Liver (tissue), 7 donors: ENCODE measurements at regions not wholly inside any gene's neighbourhood (a gene's known extent, or its start where the extent isn't known, plus 50 kb on each side); places are given as distances from the start of the nearest gene placed in this dataset.

Experiments used
- DNase-seq: peaks from one replicate; pipeline ENCODE4 v3.0.0-alpha.2; 2017; ENCODE audit warnings: low spot score
- H3K27ac ChIP-seq, 2 donors: one replicate each; pipeline ENCODE4 v1.7.0; 2013; ENCODE audit warnings: inconsistent platforms in 2 of 2, low read length in 2 of 2, control low read depth in 1 of 2, low read depth in 1 of 2, mild to moderate bottlenecking in 1 of 2
- H3K27me3 ChIP-seq, 4 donors: one replicate each; pipeline versions ENCODE4 v1.6.1 to v1.7.0; 2013; ENCODE audit warnings: low read length in 3 of 4, inconsistent platforms in 1 of 4, mild to moderate bottlenecking in 1 of 4, moderate library complexity in 1 of 4; ENCODE audit not compliant: control insufficient read depth in 4 of 4, insufficient read depth in 4 of 4
- H3K36me3 ChIP-seq, 4 donors: one replicate each; pipeline versions ENCODE4 v1.6.1 to v1.7.0; 2013; ENCODE audit warnings: low read length in 3 of 4, mild to moderate bottlenecking in 3 of 4, low read depth in 1 of 4, moderate library complexity in 1 of 4; ENCODE audit not compliant: control insufficient read depth in 4 of 4, insufficient read depth in 3 of 4
- H3K4me1 ChIP-seq, 4 donors: one replicate each; pipeline versions ENCODE4 v1.6.1 to v1.7.0; 2013; ENCODE audit warnings: low read length in 3 of 4, mild to moderate bottlenecking in 3 of 4, moderate library complexity in 1 of 4; ENCODE audit not compliant: control insufficient read depth in 4 of 4, insufficient read depth in 4 of 4
- H3K4me3 ChIP-seq, 3 donors: one replicate each; pipeline versions ENCODE4 v1.6.1 to v1.7.0; 2013; ENCODE audit warnings: low read length in 3 of 3, control low read depth in 1 of 3, low read depth in 1 of 3, mild to moderate bottlenecking in 1 of 3
- H3K9ac ChIP-seq, 2 donors: one replicate each; pipeline ENCODE4 v1.7.0; 2013; ENCODE audit warnings: low read length in 2 of 2, mild to moderate bottlenecking in 2 of 2, moderate library complexity in 2 of 2, control low read depth in 1 of 2, low read depth in 1 of 2
- H3K9me3 ChIP-seq, 4 donors: one replicate each; pipeline versions ENCODE4 v1.6.1 to v1.7.0; 2013; ENCODE audit warnings: low read length in 3 of 4; ENCODE audit not compliant: control insufficient read depth in 4 of 4
- EGR1 ChIP-seq, 2 donors: IDR thresholded peaks; 2 replicates each; pipeline ENCODE4 v1.6.1; 2016 to 2018; ENCODE audit warnings: antibody characterized with exemption in 2 of 2, low read depth in 2 of 2
- FOXA1 ChIP-seq: IDR thresholded peaks from 2 replicates; pipeline ENCODE4 v1.6.1; 2016; ENCODE audit warnings: antibody characterized with exemption
- FOXA2 ChIP-seq: IDR thresholded peaks from 2 replicates; pipeline ENCODE4 v1.6.1; 2016; ENCODE audit warnings: antibody characterized with exemption
- GABPA ChIP-seq, 2 donors: IDR thresholded peaks in 1 of 2; conservative IDR thresholded peaks in 1 of 2; 2 replicates each; pipeline ENCODE4 v1.6.1; 2016; ENCODE audit warnings: antibody characterized with exemption in 2 of 2, mild to moderate bottlenecking in 1 of 2, moderate library complexity in 1 of 2
- HNF4A ChIP-seq, 2 donors: conservative IDR thresholded peaks; 2 replicates each; pipeline ENCODE4 v1.6.1; 2016; ENCODE audit warnings: antibody characterized with exemption in 2 of 2, mild to moderate bottlenecking in 2 of 2
- HNF4G ChIP-seq: IDR thresholded peaks from 2 replicates; pipeline ENCODE4 v1.6.1; 2016; ENCODE audit warnings: antibody characterized with exemption
- JUND ChIP-seq, 2 donors: IDR thresholded peaks; 2 replicates each; pipeline ENCODE4 v1.6.1; 2016; ENCODE audit warnings: antibody characterized with exemption in 2 of 2
- MAX ChIP-seq: IDR thresholded peaks from 2 replicates; pipeline ENCODE4 v1.6.1; 2016; ENCODE audit warnings: antibody characterized with exemption
- NR2F2 ChIP-seq: IDR thresholded peaks from 2 replicates; pipeline ENCODE4 v1.6.1; 2016; ENCODE audit warnings: antibody characterized with exemption
- RAD21 ChIP-seq, 2 donors: IDR thresholded peaks; 2 replicates each; pipeline ENCODE4 v1.6.1; 2016; ENCODE audit warnings: antibody characterized with exemption in 2 of 2, mild to moderate bottlenecking in 2 of 2
- REST ChIP-seq: IDR thresholded peaks from 2 replicates; pipeline ENCODE4 v1.6.1; 2016; ENCODE audit warnings: antibody characterized with exemption, mild to moderate bottlenecking
- RXRA ChIP-seq, 2 donors: IDR thresholded peaks; 2 replicates each; pipeline ENCODE4 v1.6.1; 2017 to 2018; ENCODE audit warnings: antibody characterized with exemption in 2 of 2, mild to moderate bottlenecking in 1 of 2
- SP1 ChIP-seq: IDR thresholded peaks from 2 replicates; pipeline ENCODE4 v1.6.1; 2018; ENCODE audit warnings: antibody characterized with exemption, mild to moderate bottlenecking
- TAF1 ChIP-seq: conservative IDR thresholded peaks from 2 replicates; pipeline ENCODE4 v1.6.1; 2016; ENCODE audit warnings: antibody characterized with exemption, mild to moderate bottlenecking
- WGBS: extraction: QIAGEN DNeasy Blood & Tissue Kit; methylation state at CpG from one replicate; pipeline ENCODE4 v1.1.7; 2013; 5-methylcytosine and 5-hydroxymethylcytosine counted together
- TF ChIP-seq, protein P1 (sequence below): IDR thresholded peaks from 2 replicates; pipeline ENCODE4 v1.6.1; 2016; ENCODE audit warnings: antibody characterized with exemption
- donor health status: healthy.
- donor health status: healthy.
- donor health status: healthy.
- donor health status: healthy.

GRCh38 chr2:109054865-109055264 lies 65.8 kb upstream of the EDAR start:
- no peak for DNase-seq
- no peak for TF ChIP-seq MAX
- no peak for TF ChIP-seq GABPA (IDR thresholded peaks at IDR 0.05 in 1 of 2, conservative IDR thresholded peaks at IDR 0.05 in 1 of 2)
- TF ChIP-seq RAD21 (IDR thresholded peaks at IDR 0.05): no peak
- TF ChIP-seq FOXA2: no peak
- TF ChIP-seq JUND (IDR thresholded peaks at IDR 0.05): no peak
- no peak for TF ChIP-seq SP1
- WGBS: 92% methylated on average over 3 of the region's 3 CpGs
- Histone ChIP-seq H3K27me3 (no peaks in the 10 kb centered on the region), H3K9ac (no peak overlapping the region), H3K4me3 (no peak overlapping the region), H3K4me1 (peaks cover 0 to 6% (median 4%) of the 10 kb centered on the region in 4 donors), H3K9me3 (no peaks in the 10 kb centered on the region), H3K36me3 (no peaks in the 10 kb centered on the region), H3K27ac (no peak overlapping the region)

DNA sequence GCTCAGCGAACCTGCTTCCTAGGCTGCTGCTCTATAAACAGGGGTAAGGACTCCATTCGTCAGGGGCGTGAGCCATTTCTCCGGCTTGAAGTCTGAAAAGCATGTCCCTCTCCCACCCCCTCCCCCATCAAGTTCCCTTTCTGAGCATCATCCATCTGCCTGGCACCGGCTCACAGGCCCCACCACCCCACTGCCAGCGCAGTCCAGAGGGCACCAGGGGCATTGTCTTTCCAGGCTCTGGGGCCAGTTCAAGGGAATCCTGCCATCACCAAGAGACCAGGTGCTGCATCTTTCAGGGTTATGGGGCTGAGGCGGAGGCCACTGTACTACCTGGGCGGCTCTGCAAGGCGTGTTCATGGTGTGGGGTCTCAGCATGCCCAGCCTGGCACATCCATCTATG lies 64.7 kb upstream of the EDAR start:
- no peaks in the 10 kb centered on the region for H3K4me1 ChIP-seq
- no peak overlapping the region for H3K27ac ChIP-seq
- H3K36me3 ChIP-seq: no peaks in the 10 kb centered on the region
- no peak overlapping the region for H3K9ac ChIP-seq
- H3K4me3 ChIP-seq: no peak overlapping the region
- 88% methylated on average over 9 of the region's 9 CpGs for WGBS
- TF ChIP-seq SP1: no peak
- TF ChIP-seq GABPA (IDR thresholded peaks at IDR 0.05 in 1 of 2, conservative IDR thresholded peaks at IDR 0.05 in 1 of 2): no peak
- no peak for TF ChIP-seq FOXA2
- TF ChIP-seq TAF1: no peak
- no peak for TF ChIP-seq NR2F2
- TF ChIP-seq REST: no peak
- no peak for TF ChIP-seq HNF4G
- no peak for TF ChIP-seq FOXA1
- TF ChIP-seq HNF4A (conservative IDR thresholded peaks at IDR 0.05): no peak
- no peak for TF ChIP-seq JUND (IDR thresholded peaks at IDR 0.05)
- TF ChIP-seq EGR1 (IDR thresholded peaks at IDR 0.05; ENCODE audit: low read depth in 2 of 2): no peak
- no peak for TF ChIP-seq RXRA (IDR thresholded peaks at IDR 0.05)
- TF ChIP-seq, protein P1, sequence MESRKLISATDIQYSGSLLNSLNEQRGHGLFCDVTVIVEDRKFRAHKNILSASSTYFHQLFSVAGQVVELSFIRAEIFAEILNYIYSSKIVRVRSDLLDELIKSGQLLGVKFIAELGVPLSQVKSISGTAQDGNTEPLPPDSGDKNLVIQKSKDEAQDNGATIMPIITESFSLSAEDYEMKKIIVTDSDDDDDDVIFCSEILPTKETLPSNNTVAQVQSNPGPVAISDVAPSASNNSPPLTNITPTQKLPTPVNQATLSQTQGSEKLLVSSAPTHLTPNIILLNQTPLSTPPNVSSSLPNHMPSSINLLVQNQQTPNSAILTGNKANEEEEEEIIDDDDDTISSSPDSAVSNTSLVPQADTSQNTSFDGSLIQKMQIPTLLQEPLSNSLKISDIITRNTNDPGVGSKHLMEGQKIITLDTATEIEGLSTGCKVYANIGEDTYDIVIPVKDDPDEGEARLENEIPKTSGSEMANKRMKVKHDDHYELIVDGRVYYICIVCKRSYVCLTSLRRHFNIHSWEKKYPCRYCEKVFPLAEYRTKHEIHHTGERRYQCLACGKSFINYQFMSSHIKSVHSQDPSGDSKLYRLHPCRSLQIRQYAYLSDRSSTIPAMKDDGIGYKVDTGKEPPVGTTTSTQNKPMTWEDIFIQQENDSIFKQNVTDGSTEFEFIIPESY: no peak
- TF ChIP-seq MAX: no peak
- no peak for DNase-seq
- no peaks in the 10 kb centered on the region for H3K27me3 ChIP-seq
- H3K9me3 ChIP-seq: no peaks in the 10 kb centered on the region
